Right atrium auricular region (tissue), 2 donors: ENCODE measurements at regions not wholly inside any gene's neighbourhood (a gene's known extent, or its start where the extent isn't known, plus 50 kb on each side); places are given as distances from the start of the nearest gene placed in this dataset.

Source experiments
- DNase-seq: peaks from one replicate; pipeline ENCODE4 v3.0.0-alpha.2; 2019; ENCODE audit warnings: low spot score
- H3K27ac ChIP-seq, 2 donors: fragments of 200-600 bp; sonication (generic); 1 replicate in 1 of 2; 2 replicates in 1 of 2; pipeline ENCODE4 v1.5.1; 2016 to 2019
- H3K27me3 ChIP-seq, 2 donors: fragments of 200-600 bp; sonication (generic); one replicate each; pipeline versions ENCODE4 v1.5.1 to v1.6.0; 2017 to 2019
- H3K36me3 ChIP-seq: fragments of 200-600 bp; sonication (generic); one replicate; pipeline ENCODE4 v1.5.1; 2016
- H3K4me1 ChIP-seq, 2 donors: fragments of 200-600 bp; sonication (generic); one replicate each; pipeline versions ENCODE4 v1.5.1 to v1.6.0; 2017 to 2019
- H3K4me3 ChIP-seq, 2 donors: fragments of 200-600 bp; sonication (generic); 1 replicate in 1 of 2; 2 replicates in 1 of 2; pipeline ENCODE4 v1.5.1; 2017 to 2019; ENCODE audit warnings: mild to moderate bottlenecking in 1 of 2, moderate library complexity in 1 of 2
- H3K9me3 ChIP-seq, 2 donors: fragments of 200-600 bp; sonication (generic); one replicate each; pipeline ENCODE4 v1.5.1; 2019
- TF ChIP-seq, protein P1 (sequence below), 2 donors: fragments of 200-600 bp; sonication (generic); IDR thresholded peaks; one replicate each; pipeline ENCODE4 v1.5.1; 2019; ENCODE audit warnings: antibody characterized with exemption in 2 of 2

DNA sequence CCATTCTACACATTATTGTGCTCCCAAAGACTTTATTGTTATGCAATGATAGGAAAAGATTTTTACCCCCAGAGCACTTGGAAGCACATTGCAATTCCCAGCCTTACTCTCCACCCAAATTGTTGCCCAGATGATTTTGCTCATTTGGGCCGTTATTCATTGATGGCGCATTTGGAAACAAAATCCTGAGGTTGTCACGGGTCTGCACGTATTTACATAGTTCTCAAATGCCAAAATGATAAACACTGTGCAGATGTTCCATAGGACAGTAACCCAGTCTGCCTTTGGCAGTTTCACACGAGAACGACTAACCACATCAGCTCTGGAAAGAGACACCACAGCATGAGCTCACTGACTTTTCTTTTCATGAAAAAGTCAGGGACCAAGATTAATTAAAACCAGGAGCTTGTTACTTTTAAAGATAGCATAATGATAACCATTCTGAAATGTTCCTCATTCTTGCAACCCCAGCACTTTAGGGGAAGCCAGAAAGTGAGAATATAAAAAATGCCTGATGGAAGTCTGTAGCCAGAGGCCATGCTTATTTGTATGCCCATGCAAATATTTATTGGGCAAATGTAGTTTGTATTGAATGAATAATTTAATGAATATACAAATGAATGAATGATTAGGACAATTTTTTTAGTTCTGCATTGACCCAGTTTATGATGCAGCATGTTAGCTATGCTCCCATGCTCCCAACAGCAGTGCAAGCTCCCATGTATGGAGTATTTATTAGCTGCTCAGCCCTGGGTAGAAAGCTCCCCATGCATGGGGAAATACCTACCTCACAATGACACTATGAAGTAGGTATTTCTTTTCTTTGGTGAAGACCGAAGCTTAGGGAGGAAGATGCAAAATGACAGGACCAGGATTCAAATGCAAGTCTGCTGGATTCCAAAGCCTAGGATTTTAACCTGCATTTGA lies 84.6 kb downstream of the MAIP1 start:
- DNase-seq: no peak
- no peaks in the 10 kb centered on the region for H3K4me1 ChIP-seq
- H3K27ac ChIP-seq: no peak overlapping the region
- no peaks in the 10 kb centered on the region for H3K36me3 ChIP-seq
- TF ChIP-seq, protein P1, sequence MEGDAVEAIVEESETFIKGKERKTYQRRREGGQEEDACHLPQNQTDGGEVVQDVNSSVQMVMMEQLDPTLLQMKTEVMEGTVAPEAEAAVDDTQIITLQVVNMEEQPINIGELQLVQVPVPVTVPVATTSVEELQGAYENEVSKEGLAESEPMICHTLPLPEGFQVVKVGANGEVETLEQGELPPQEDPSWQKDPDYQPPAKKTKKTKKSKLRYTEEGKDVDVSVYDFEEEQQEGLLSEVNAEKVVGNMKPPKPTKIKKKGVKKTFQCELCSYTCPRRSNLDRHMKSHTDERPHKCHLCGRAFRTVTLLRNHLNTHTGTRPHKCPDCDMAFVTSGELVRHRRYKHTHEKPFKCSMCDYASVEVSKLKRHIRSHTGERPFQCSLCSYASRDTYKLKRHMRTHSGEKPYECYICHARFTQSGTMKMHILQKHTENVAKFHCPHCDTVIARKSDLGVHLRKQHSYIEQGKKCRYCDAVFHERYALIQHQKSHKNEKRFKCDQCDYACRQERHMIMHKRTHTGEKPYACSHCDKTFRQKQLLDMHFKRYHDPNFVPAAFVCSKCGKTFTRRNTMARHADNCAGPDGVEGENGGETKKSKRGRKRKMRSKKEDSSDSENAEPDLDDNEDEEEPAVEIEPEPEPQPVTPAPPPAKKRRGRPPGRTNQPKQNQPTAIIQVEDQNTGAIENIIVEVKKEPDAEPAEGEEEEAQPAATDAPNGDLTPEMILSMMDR (IDR thresholded peaks at IDR 0.05): no peak
- no peak overlapping the region for H3K4me3 ChIP-seq
- H3K9me3 ChIP-seq: no peaks in the 10 kb centered on the region
- no peaks in the 10 kb centered on the region for H3K27me3 ChIP-seq

DNA sequence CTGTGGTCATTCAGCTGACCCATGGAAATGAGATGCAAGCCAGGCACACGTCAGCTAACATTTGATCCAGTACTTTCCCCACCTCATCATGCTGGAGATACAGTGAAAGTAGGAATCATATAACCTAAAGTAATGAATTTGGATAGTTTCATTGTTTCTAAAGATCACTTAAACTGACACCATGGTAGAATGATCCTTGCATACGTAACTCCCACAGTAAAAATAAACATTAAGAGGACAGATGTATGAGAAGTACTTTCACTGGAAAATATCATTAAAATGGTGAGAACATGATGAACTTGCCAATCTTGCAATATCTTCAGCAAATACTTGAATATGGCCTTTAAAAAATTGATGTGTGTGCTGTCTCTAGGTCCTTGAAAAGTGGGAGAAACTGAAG lies 85.4 kb downstream of the MAIP1 start:
- TF ChIP-seq, protein P1 (IDR thresholded peaks at IDR 0.05): no peak
- Histone ChIP-seq H3K27ac (no peak overlapping the region), H3K4me1 (no peaks in the 10 kb centered on the region), H3K9me3 (peaks cover 0 to 8% of the 10 kb centered on the region in 2 donors), H3K36me3 (no peaks in the 10 kb centered on the region), H3K27me3 (no peaks in the 10 kb centered on the region), H3K4me3 (no peak overlapping the region)
- no peak for DNase-seq

DNA sequence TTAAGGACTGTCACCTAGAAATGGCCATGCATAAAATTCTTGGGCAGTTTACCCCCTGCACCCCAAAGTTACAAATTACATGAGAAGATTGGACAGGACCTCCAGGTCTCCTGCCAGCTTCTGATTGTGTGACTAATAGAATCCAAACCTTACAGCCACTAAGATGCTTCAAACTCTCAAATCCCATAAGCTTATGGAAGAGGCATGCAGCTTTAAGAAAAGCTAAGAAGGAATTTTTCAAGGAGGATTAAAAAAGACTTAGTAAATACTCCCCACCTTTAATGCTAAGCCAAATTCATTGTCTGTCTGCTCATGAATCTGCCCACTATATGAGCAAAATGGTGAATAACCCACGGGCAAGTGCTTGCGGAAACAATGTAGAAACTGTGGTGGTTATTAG lies 86.3 kb downstream of the MAIP1 start:
- no peaks in the 10 kb centered on the region for H3K4me1 ChIP-seq
- H3K9me3 ChIP-seq: peaks cover 0 to 10% of the 10 kb centered on the region in 2 donors
- H3K4me3 ChIP-seq: no peak overlapping the region
- no peak overlapping the region for H3K27ac ChIP-seq
- no peak for DNase-seq
- no peaks in the 10 kb centered on the region for H3K27me3 ChIP-seq
- TF ChIP-seq, protein P1 (IDR thresholded peaks at IDR 0.05): no peak
- no peaks in the 10 kb centered on the region for H3K36me3 ChIP-seq

DNA sequence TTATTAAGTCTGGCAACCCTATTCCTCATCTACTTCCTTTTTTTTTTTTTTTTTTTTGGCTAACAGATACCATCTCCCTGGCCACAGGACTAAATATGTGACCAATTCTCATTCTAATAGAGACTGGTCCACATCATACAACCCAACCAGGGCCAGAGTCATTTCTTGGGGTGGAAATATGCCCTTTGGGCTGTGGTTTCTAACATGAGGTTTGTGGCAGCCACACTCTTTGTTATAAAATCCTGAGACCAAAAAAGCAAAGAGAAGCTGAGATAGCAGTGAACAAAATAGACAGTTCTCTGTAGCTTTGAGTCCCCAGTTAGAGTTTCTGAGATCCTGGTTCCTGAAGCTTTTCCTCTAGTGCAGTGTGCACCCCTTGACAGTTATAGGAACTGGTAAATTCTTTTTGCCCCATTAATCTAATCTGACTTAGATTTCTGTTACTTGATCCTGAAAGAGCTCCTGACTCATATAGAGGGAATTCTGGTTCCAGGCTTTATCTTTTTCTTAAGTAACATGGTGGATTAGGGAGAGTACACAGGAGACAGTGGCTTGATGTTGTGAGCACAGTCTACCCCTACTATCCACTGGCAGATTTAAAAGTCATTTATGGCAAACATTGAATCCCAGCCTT lies 86.8 kb downstream of the MAIP1 start:
- no peaks in the 10 kb centered on the region for H3K27me3 ChIP-seq
- no peak for DNase-seq
- H3K4me1 ChIP-seq: no peaks in the 10 kb centered on the region
- H3K9me3 ChIP-seq: peaks cover 0 to 10% of the 10 kb centered on the region in 2 donors
- no peak overlapping the region for H3K4me3 ChIP-seq
- H3K27ac ChIP-seq: no peak overlapping the region
- TF ChIP-seq, protein P1 (IDR thresholded peaks at IDR 0.05): no peak
- H3K36me3 ChIP-seq: no peaks in the 10 kb centered on the region

DNA sequence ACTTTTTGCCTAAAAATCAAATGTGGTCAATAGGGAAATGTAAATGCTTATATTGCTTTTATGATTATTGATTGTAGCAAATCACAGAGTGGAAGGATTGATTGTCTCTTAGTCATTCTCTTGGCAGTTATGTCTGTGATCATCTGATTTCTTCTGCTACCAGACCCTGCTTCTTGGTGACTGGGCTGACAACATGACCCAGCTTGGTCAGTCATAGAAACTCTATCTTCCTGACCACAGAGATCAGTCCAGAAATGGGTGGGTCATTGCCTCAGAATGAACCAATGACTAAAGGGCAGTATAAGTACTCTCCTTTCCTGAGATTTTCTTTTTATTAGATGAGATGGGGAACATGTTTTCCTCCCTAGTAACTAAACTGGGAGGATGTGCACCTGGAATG lies 87.6 kb downstream of the MAIP1 start:
- Histone ChIP-seq H3K4me3 (no peak overlapping the region), H3K27me3 (no peaks in the 10 kb centered on the region), H3K9me3 (peaks cover 0 to 10% of the 10 kb centered on the region in 2 donors), H3K36me3 (no peaks in the 10 kb centered on the region), H3K27ac (no peak overlapping the region), H3K4me1 (no peaks in the 10 kb centered on the region)
- TF ChIP-seq, protein P1 (IDR thresholded peaks at IDR 0.05): no peak
- DNase-seq: no peak
